ENCODE measurements at regions not wholly inside any gene's neighbourhood (a gene's known extent, or its start where the extent isn't known, plus 50 kb on each side); places are given as distances from the start of the nearest gene placed in this dataset.

GRCh38 chr2:187187519-187187918 lies 260.5 kb downstream of the CALCRL start:
- no peak for TF ChIP-seq CTCF (IDR thresholded peaks at IDR 0.05)
- no peak for TF ChIP-seq POLR2A (IDR thresholded peaks at IDR 0.05)

Data from tibial nerve (tissue), 3 donors.